PC-9 (cell line): ENCODE measurements at regions not wholly inside any gene's neighbourhood (a gene's known extent, or its start where the extent isn't known, plus 50 kb on each side); places are given as distances from the start of the nearest gene placed in this dataset.

Experiments
- BruUV-seq: library from RNA; stranded (reverse); fragments of 400-500 nt; replicated peaks from 2 replicates; lab custom pipeline; 2021; lab: Mats Ljungman, UMichigan
- CTCF ChIA-PET: fragments of 300-600 bp; sonication (Branson Sonifier 250); formaldehyde crosslinking; loops from one replicate; lab custom pipeline; 2022; ENCODE audit warnings: antibody characterized with exemption; lab: Charles Lee
- POLR2A ChIA-PET: fragments of 300-600 bp; sonication (Branson Sonifier 250); formaldehyde crosslinking; loops from one replicate; lab custom pipeline; 2022; ENCODE audit warnings: antibody characterized with exemption; ENCODE audit not compliant: unreplicated experiment; lab: Charles Lee
- DNase-seq, 2 experiments: peaks; one replicate each; pipeline versions ENCODE4 v3.0.0 to v3.0.0-alpha.2; 2015 to 2022; ENCODE audit warnings: mixed read lengths in 1 of 2
- H2AFZ ChIP-seq: fragments of 200-600 bp; sonication (generic); 2 replicates; pipeline ENCODE4 v1.8.1; 2017; ENCODE audit warnings: antibody characterized with exemption
- H3F3A ChIP-seq: fragments of 200-600 bp; sonication (generic); 2 replicates; pipeline ENCODE4 v1.8.1; 2017; ENCODE audit warnings: antibody characterized with exemption, mild to moderate bottlenecking, low read depth; ENCODE audit not compliant: insufficient read depth
- H3K27ac ChIP-seq: fragments of 200-600 bp; sonication (generic); 2 replicates; pipeline ENCODE4 v1.6.1; 2016; ENCODE audit warnings: mixed run types
- H3K27me3 ChIP-seq: fragments of 200-600 bp; sonication (generic); 2 replicates; pipeline ENCODE4 v1.6.1; 2016; ENCODE audit warnings: low read depth, mixed run types; ENCODE audit not compliant: insufficient read depth
- H3K36me3 ChIP-seq: fragments of 200-600 bp; sonication (generic); 2 replicates; pipeline ENCODE4 v1.6.1; 2016; ENCODE audit warnings: low read depth, mixed run types
- H3K4me1 ChIP-seq: fragments of 200-600 bp; sonication (generic); replicated peaks from 2 replicates; pipeline ENCODE4 v1.6.1; 2016; ENCODE audit warnings: mixed run types; ENCODE audit not compliant: insufficient read depth
- H3K4me2 ChIP-seq: fragments of 200-600 bp; sonication (generic); 2 replicates; pipeline ENCODE4 v1.6.1; 2017; ENCODE audit warnings: mixed run types
- H3K4me3 ChIP-seq: fragments of 200-600 bp; sonication (generic); 2 replicates; pipeline ENCODE4 v1.6.1; 2016; ENCODE audit warnings: mixed run types
- H3K79me2 ChIP-seq: fragments of 200-600 bp; sonication (generic); 2 replicates; pipeline ENCODE4 v1.6.1; 2017; ENCODE audit warnings: low read depth, mixed run types
- H3K9me2 ChIP-seq: fragments of 200-600 bp; sonication (generic); 2 replicates; pipeline ENCODE4 v1.8.1; 2017; ENCODE audit warnings: mild to moderate bottlenecking; ENCODE audit not compliant: insufficient read depth
- H3K9me3 ChIP-seq: fragments of 200-600 bp; sonication (generic); 2 replicates; pipeline ENCODE4 v1.8.1; 2016; ENCODE audit warnings: low read depth; ENCODE audit not compliant: insufficient read depth
- H4K20me1 ChIP-seq: fragments of 200-600 bp; sonication (generic); 2 replicates; pipeline ENCODE4 v1.8.1; 2017; ENCODE audit not compliant: insufficient read depth
- EZH2 ChIP-seq: fragments of 200-600 bp; sonication (generic); IDR thresholded peaks from 2 replicates; pipeline ENCODE4 v1.8.0; 2017; ENCODE audit warnings: antibody characterized with exemption, low read depth
- intact Hi-C: fragments of 100-400 bp; cut with micrococcal nuclease; formaldehyde crosslinking; loops from one replicate; pipeline ENCODE4 v1.10.0; 2022; ENCODE audit not compliant: unreplicated experiment
- TF ChIP-seq, protein P1 (sequence below): fragments of 200-600 bp; sonication (generic); conservative IDR thresholded peaks from 2 replicates; pipeline ENCODE4 v1.6.1; 2017; ENCODE audit warnings: mixed run types, antibody characterized with exemption, mild to moderate bottlenecking, moderate library complexity

DNA sequence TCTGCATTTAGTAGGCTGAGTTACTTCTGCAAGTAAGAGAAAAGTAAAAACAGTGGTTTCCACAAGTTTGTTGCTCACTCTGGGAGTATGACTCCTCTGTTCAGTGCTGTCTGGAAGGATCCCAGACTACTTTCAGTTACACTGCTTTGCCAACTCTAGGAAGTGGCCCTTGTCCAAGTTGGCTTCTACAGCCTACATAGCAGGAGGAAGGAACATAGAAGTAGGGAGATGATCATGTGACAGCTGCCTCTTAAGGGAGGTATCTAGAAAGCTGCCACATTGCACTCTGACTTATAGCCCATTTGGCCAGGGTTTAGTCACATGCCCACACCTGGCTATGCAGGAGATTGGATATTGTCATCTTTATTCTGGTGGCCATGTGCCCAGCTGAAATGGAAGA lies 298.1 kb downstream of the NSUN3 start:
- H3K4me3 ChIP-seq: no peak overlapping the region
- H3K79me2 ChIP-seq: no peaks in the 10 kb centered on the region
- no peaks in the 10 kb centered on the region for H3K9me3 ChIP-seq
- no peak overlapping the region for H3K4me2 ChIP-seq
- intact Hi-C loops: no loop called here
- no TSS peak for BruUV-seq
- no peak overlapping the region for H2AFZ ChIP-seq
- no peaks in the 10 kb centered on the region for H3K27me3 ChIP-seq
- H3K4me1 ChIP-seq: no peaks in the 10 kb centered on the region
- CTCF ChIA-PET: no interaction called here
- POLR2A ChIA-PET: no interaction called here
- H4K20me1 ChIP-seq: no peaks in the 10 kb centered on the region
- no peak overlapping the region for H3K27ac ChIP-seq
- no peaks in the 10 kb centered on the region for H3F3A ChIP-seq
- DNase-seq: peak in 1 of 2 experiments; percentile 24
- no peak for TF ChIP-seq EZH2
- TF ChIP-seq, protein P1, sequence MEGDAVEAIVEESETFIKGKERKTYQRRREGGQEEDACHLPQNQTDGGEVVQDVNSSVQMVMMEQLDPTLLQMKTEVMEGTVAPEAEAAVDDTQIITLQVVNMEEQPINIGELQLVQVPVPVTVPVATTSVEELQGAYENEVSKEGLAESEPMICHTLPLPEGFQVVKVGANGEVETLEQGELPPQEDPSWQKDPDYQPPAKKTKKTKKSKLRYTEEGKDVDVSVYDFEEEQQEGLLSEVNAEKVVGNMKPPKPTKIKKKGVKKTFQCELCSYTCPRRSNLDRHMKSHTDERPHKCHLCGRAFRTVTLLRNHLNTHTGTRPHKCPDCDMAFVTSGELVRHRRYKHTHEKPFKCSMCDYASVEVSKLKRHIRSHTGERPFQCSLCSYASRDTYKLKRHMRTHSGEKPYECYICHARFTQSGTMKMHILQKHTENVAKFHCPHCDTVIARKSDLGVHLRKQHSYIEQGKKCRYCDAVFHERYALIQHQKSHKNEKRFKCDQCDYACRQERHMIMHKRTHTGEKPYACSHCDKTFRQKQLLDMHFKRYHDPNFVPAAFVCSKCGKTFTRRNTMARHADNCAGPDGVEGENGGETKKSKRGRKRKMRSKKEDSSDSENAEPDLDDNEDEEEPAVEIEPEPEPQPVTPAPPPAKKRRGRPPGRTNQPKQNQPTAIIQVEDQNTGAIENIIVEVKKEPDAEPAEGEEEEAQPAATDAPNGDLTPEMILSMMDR: no peak
- no peaks in the 10 kb centered on the region for H3K9me2 ChIP-seq
- no peaks in the 10 kb centered on the region for H3K36me3 ChIP-seq

GRCh38 chr3:94362393-94362792 lies 299.5 kb downstream of the NSUN3 start:
- intact Hi-C loops: no loop called here
- H3K9me2 ChIP-seq: no peaks in the 10 kb centered on the region
- no peak overlapping the region for H2AFZ ChIP-seq
- DNase-seq: peak in 1 of 2 experiments; percentile 32
- no peaks in the 10 kb centered on the region for H3K9me3 ChIP-seq
- H3K27ac ChIP-seq: no peak overlapping the region
- no peaks in the 10 kb centered on the region for H3F3A ChIP-seq
- no peaks in the 10 kb centered on the region for H3K27me3 ChIP-seq
- POLR2A ChIA-PET: no interaction called here
- H3K4me3 ChIP-seq: no peak overlapping the region
- H3K4me2 ChIP-seq: no peak overlapping the region
- CTCF ChIA-PET: no interaction called here
- TF ChIP-seq, protein P1: no peak
- no TSS peak for BruUV-seq
- no peaks in the 10 kb centered on the region for H3K36me3 ChIP-seq
- H3K4me1 ChIP-seq: no peaks in the 10 kb centered on the region
- no peaks in the 10 kb centered on the region for H4K20me1 ChIP-seq
- H3K79me2 ChIP-seq: no peaks in the 10 kb centered on the region

- no peaks in the 10 kb centered on the region for H3K9me3 ChIP-seq
- H4K20me1 ChIP-seq: no peaks in the 10 kb centered on the region
- ChIA-PET CTCF (no interaction called here), POLR2A (no interaction called here)
- intact Hi-C loops: no loop called here
- no peaks in the 10 kb centered on the region for H3K36me3 ChIP-seq
- TF ChIP-seq, protein P1: no peak
- TF ChIP-seq EZH2: no peak
- no peaks in the 10 kb centered on the region for H3K27me3 ChIP-seq
- no TSS peak for BruUV-seq
- no peaks in the 10 kb centered on the region for H3K79me2 ChIP-seq
- H3K4me2 ChIP-seq: no peak overlapping the region
- no peaks in the 10 kb centered on the region for H3K9me2 ChIP-seq
- H3K4me1 ChIP-seq: no peaks in the 10 kb centered on the region
- DNase-seq: no peak
- no peak overlapping the region for H2AFZ ChIP-seq
- H3K27ac ChIP-seq: no peak overlapping the region
- H3F3A ChIP-seq: no peaks in the 10 kb centered on the region
- H3K4me3 ChIP-seq: no peak overlapping the region
Measured at GRCh38 chr3:94365006-94365405, 302.1 kb downstream of the NSUN3 start.
